B cell (primary cell): ENCODE measurements at regions not wholly inside any gene's neighbourhood (a gene's known extent, or its start where the extent isn't known, plus 50 kb on each side); places are given as distances from the start of the nearest gene placed in this dataset.

Experiments
- ATAC-seq: fragments of 200-7000 bp; cut with Tn5 transposase; one replicate; pipeline ENCODE4 v1.10.0; 2021; ENCODE audit warnings: low read depth, mild to moderate bottlenecking, moderate number of reproducible peaks, moderate library complexity
- CTCF ChIA-PET: fragments of 350-600 bp; sonication (Branson Sonifier 250); formaldehyde crosslinking; loops from one replicate; lab custom pipeline; 2021; ENCODE audit warnings: antibody characterized with exemption, inconsistent platforms; lab: Charles Lee
- POLR2A ChIA-PET: fragments of 350-600 bp; sonication (Branson Sonifier 250); formaldehyde crosslinking; loops from one replicate; lab custom pipeline; 2021; ENCODE audit warnings: antibody characterized with exemption; lab: Charles Lee
- DNase-seq: peaks from one replicate; pipeline ENCODE4 v3.0.0; 2013
- H2AFZ ChIP-seq: 2 replicates; pipeline ENCODE4 v1.6.1; 2012; ENCODE audit warnings: mild to moderate bottlenecking, low read depth, low read length; ENCODE audit not compliant: insufficient read depth, poor library complexity, severe bottlenecking
- H3K27ac ChIP-seq, 2 donors: 1 replicate in 1 of 2; 2 replicates in 1 of 2; pipeline ENCODE4 v1.5.1; 2012 to 2013; ENCODE audit warnings: low read length in 2 of 2, mild to moderate bottlenecking in 2 of 2, moderate library complexity in 1 of 2
- H3K27me3 ChIP-seq, 4 experiments: fragments of 200-600 bp in 1 of 4; sonication (generic) in 1 of 4; replicated peaks in 1 of 4; 1 replicate in 2 of 4; 2 replicates in 2 of 4; pipeline versions ENCODE4 v1.6.1 to v1.7.0; 2013 to 2016; ENCODE audit warnings: low read length in 3 of 4, mild to moderate bottlenecking in 2 of 4, mixed read lengths in 1 of 4, moderate library complexity in 1 of 4; ENCODE audit not compliant: insufficient read depth in 4 of 4, control insufficient read depth in 3 of 4; ENCODE audit errors: control extremely low read depth in 1 of 4
- H3K36me3 ChIP-seq, 2 experiments: replicated peaks in 1 of 2; 1 replicate in 1 of 2; 2 replicates in 1 of 2; pipeline versions ENCODE4 v1.6.1 to v1.7.1; 2013; ENCODE audit warnings: low read length in 1 of 2; ENCODE audit not compliant: insufficient read depth in 2 of 2, control insufficient read depth in 1 of 2; ENCODE audit errors: control extremely low read depth in 1 of 2, extremely low read depth in 1 of 2
- H3K4me1 ChIP-seq, 2 donors: fragments of 200-600 bp in 1 of 2; sonication (generic) in 1 of 2; 1 replicate in 1 of 2; 2 replicates in 1 of 2; pipeline versions ENCODE4 v1.5.1 to v1.6.1; 2013 to 2017; ENCODE audit warnings: low read length in 2 of 2; ENCODE audit not compliant: control insufficient read depth in 2 of 2, insufficient read depth in 2 of 2
- H3K4me2 ChIP-seq: replicated peaks from 2 replicates; pipeline ENCODE3; 2012; ENCODE audit warnings: mild to moderate bottlenecking, low read depth, low read length; ENCODE audit not compliant: poor library complexity, severe bottlenecking
- H3K4me3 ChIP-seq, 5 experiments: fragments of 200-600 bp in 1 of 5; sonication (generic) in 1 of 5; 1 replicate in 3 of 5; 2 replicates in 2 of 5; pipeline versions ENCODE4 v1.5.1 to v1.7.0; 2011 to 2016; ENCODE audit warnings: low read length in 4 of 5, mild to moderate bottlenecking in 4 of 5, low read depth in 2 of 5, control low read depth in 1 of 5, moderate library complexity in 1 of 5; ENCODE audit not compliant: insufficient read depth in 1 of 5; ENCODE audit errors: control extremely low read depth in 1 of 5, extremely low read depth in 1 of 5
- H3K79me2 ChIP-seq: fragments of 200-600 bp; sonication (generic); one replicate; pipeline ENCODE4 v1.6.0; 2016; ENCODE audit warnings: low read length; ENCODE audit not compliant: control insufficient read depth, insufficient read depth
- H3K9ac ChIP-seq: fragments of 200-600 bp; sonication (generic); 2 replicates; pipeline ENCODE4 v1.6.1; 2017; ENCODE audit warnings: mild to moderate bottlenecking, low read length, moderate library complexity
- H3K9me3 ChIP-seq, 3 donors: one replicate each; pipeline versions ENCODE4 v1.6.1 to v1.7.1; 2013; ENCODE audit warnings: low read length in 2 of 3; ENCODE audit not compliant: control insufficient read depth in 2 of 3, insufficient read depth in 1 of 3; ENCODE audit errors: control extremely low read depth in 1 of 3
- H4K20me1 ChIP-seq: 2 replicates; pipeline ENCODE4 v1.6.0; 2012; ENCODE audit warnings: mild to moderate bottlenecking, low read length; ENCODE audit not compliant: insufficient read depth, control insufficient read depth, poor library complexity, severe bottlenecking
- H3K27ac Mint-ChIP-seq: one replicate; pipeline ENCODE4 v1.8.0; 2021; ENCODE audit warnings: mixed read lengths
- H3K27me3 Mint-ChIP-seq: one replicate; pipeline ENCODE4 v1.8.0; 2021; ENCODE audit warnings: mixed read lengths
- H3K4me1 Mint-ChIP-seq: one replicate; pipeline ENCODE4 v1.8.0; 2021; ENCODE audit warnings: mixed read lengths
- H3K4me3 Mint-ChIP-seq: one replicate; pipeline ENCODE4 v1.8.0; 2021; ENCODE audit warnings: mixed read lengths
- H3K9me3 Mint-ChIP-seq: one replicate; pipeline ENCODE4 v1.8.0; 2022; ENCODE audit warnings: mixed read lengths; ENCODE audit not compliant: insufficient read depth
- EZH2 ChIP-seq: IDR thresholded peaks from 2 replicates; pipeline ENCODE4 v1.6.1; 2012; ENCODE audit warnings: borderline replicate concordance, low read depth, mild to moderate bottlenecking, moderate library complexity, low read length; ENCODE audit not compliant: insufficient read depth, poor library complexity, severe bottlenecking
- WGBS: methylation state at CpG from one replicate; pipeline ENCODE4 v1.1.5; 2013; ENCODE audit warnings: missing lambda C conversion rate; ENCODE audit not compliant: insufficient coverage; 5-methylcytosine and 5-hydroxymethylcytosine counted together
- intact Hi-C: fragments of 100-400 bp; cut with micrococcal nuclease; formaldehyde crosslinking; loops from one replicate; pipeline ENCODE4 v1.10.0; 2022
- TF ChIP-seq, protein P1 (sequence below): fragments of 200-600 bp; IDR thresholded peaks from one replicate; pipeline ENCODE4 v1.8.0; 2022; ENCODE audit warnings: antibody characterized with exemption, mild to moderate bottlenecking

DNA sequence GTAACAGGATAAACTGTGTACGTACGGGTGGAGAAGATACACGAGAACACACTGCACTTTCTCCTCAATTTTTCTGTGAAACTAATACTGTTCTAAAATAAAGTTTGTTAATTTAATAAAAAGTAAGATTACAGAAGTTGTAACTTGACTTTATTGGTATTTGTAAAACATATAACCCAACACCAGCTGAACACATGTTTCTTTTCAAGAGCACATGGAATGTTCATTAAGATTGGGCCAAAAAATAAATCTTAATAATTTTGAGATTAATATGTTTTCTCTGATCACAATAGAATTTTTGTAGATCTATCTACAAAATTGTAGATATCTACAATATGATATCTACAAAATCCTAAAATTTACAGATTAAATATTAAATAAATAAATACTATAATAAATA is 55.1 kb upstream of the ZNF599 start:
- TF ChIP-seq EZH2 = no peak
- TF ChIP-seq, protein P1, sequence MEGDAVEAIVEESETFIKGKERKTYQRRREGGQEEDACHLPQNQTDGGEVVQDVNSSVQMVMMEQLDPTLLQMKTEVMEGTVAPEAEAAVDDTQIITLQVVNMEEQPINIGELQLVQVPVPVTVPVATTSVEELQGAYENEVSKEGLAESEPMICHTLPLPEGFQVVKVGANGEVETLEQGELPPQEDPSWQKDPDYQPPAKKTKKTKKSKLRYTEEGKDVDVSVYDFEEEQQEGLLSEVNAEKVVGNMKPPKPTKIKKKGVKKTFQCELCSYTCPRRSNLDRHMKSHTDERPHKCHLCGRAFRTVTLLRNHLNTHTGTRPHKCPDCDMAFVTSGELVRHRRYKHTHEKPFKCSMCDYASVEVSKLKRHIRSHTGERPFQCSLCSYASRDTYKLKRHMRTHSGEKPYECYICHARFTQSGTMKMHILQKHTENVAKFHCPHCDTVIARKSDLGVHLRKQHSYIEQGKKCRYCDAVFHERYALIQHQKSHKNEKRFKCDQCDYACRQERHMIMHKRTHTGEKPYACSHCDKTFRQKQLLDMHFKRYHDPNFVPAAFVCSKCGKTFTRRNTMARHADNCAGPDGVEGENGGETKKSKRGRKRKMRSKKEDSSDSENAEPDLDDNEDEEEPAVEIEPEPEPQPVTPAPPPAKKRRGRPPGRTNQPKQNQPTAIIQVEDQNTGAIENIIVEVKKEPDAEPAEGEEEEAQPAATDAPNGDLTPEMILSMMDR = no peak
- POLR2A ChIA-PET = no interaction called here

DNA sequence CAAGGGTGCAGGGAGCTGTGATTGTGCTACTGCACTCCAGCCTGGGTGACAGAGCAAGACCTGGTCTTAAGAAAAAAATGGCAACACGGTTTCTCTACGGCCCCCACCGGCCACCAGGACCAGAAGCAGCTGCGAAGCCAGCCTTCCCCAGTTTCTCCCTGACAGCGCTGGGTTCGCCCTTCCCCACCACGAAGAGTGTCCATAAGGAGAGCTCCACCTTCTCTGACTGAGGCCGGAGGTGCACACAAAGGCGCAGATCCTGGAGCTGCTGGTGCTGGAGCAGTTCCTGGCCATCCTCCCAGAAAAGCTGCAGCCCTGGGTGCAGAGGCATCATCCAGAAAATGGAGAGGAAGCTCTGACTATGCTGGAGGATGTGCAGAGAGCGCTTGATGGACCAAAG is 52.2 kb upstream of the ZNF599 start:
- no peak overlapping the region for H3K9ac ChIP-seq
- peaks cover 0 to 5% (median 0%) of the 10 kb centered on the region in 3 donors for H3K9me3 ChIP-seq
- H3K4me1 Mint-ChIP-seq = no peaks in the 10 kb centered on the region
- intact Hi-C loops = no loop called here
- POLR2A ChIA-PET = no interaction called here
- H3K4me1 ChIP-seq = no peaks in the 10 kb centered on the region
- no peak overlapping the region for H3K4me2 ChIP-seq
- ATAC-seq (no peak), DNase-seq (no peak)
- H3K36me3 ChIP-seq = no peaks in the 10 kb centered on the region
- no peak overlapping the region for H3K4me3 ChIP-seq
- no peak overlapping the region for H2AFZ ChIP-seq
- no peaks in the 10 kb centered on the region for H3K9me3 Mint-ChIP-seq
- H3K27ac ChIP-seq = no peak overlapping the region
- H3K4me3 Mint-ChIP-seq = no peak overlapping the region
- CTCF ChIA-PET = no interaction called here
- H4K20me1 ChIP-seq = no peaks in the 10 kb centered on the region
- H3K27ac Mint-ChIP-seq = no peak overlapping the region
- no peaks in the 10 kb centered on the region for H3K27me3 ChIP-seq
- peaks cover 2% of the 10 kb centered on the region for H3K27me3 Mint-ChIP-seq
- 95% methylated on average over 10 of the region's 10 CpGs for WGBS
- TF ChIP-seq, protein P1 = no peak
- no peak for TF ChIP-seq EZH2
- no peaks in the 10 kb centered on the region for H3K79me2 ChIP-seq

More for the DNA sequence above, 55.1 kb upstream of the ZNF599 start:
- no peaks in the 10 kb centered on the region for H3K27me3 Mint-ChIP-seq
- no peaks in the 10 kb centered on the region for H3K9me3 Mint-ChIP-seq
- no peaks in the 10 kb centered on the region for H3K36me3 ChIP-seq
- H3K4me3 ChIP-seq = no peak overlapping the region
- no peaks in the 10 kb centered on the region for H3K4me1 Mint-ChIP-seq
- ATAC-seq (no peak), DNase-seq (no peak)
- H3K9ac ChIP-seq = no peak overlapping the region
- H3K9me3 ChIP-seq = peaks cover 0 to 8% (median 0%) of the 10 kb centered on the region in 3 donors
- no peak overlapping the region for H3K27ac Mint-ChIP-seq
- H4K20me1 ChIP-seq = no peaks in the 10 kb centered on the region
- CTCF ChIA-PET = no interaction called here
- H3K79me2 ChIP-seq = no peaks in the 10 kb centered on the region
- intact Hi-C loops = no loop called here
- no peaks in the 10 kb centered on the region for H3K4me1 ChIP-seq
- no peak overlapping the region for H3K27ac ChIP-seq
- no CpG with 5 or more reads among the region's 3 CpGs for WGBS
- H3K4me3 Mint-ChIP-seq = no peak overlapping the region
- H3K4me2 ChIP-seq = no peak overlapping the region
- no peak overlapping the region for H2AFZ ChIP-seq
- H3K27me3 ChIP-seq = no peaks in the 10 kb centered on the region
